HepG2 (cell line): ENCODE measurements at regions not wholly inside any gene's neighbourhood (a gene's known extent, or its start where the extent isn't known, plus 50 kb on each side); places are given as distances from the start of the nearest gene placed in this dataset.

ENCODE experiments used
- ATAC-seq: fragments of 200-7000 bp; cut with Tn5 transposase; 3 replicates; pipeline ENCODE4 v1.9.1; 2020; ENCODE audit warnings: mild to moderate bottlenecking, moderate library complexity
- BruUV-seq: library from RNA; stranded (reverse); fragments of 400-500 nt; replicated peaks from 2 replicates; lab custom pipeline; 2021; lab: Mats Ljungman, UMichigan
- CTCF ChIA-PET: fragments of 300-600 bp; formaldehyde crosslinking; extraction: SDS; loops from one replicate; lab custom pipeline; 2021; ENCODE audit warnings: low total read pairs, inconsistent platforms, low intra/inter-chr PET ratio; lab: Yijun Ruan, JAX
- POLR2A ChIA-PET: fragments of 350-600 bp; sonication (Branson Sonifier 250); formaldehyde crosslinking; loops from one replicate; lab custom pipeline; 2020; ENCODE audit warnings: antibody characterized with exemption, inconsistent platforms; lab: Yijun Ruan, JAX
- DNase-seq: peaks from one replicate; pipeline ENCODE4 v3.0.0-alpha.2; 2015; ENCODE audit warnings: low spot score
- FAIRE-seq: peaks from 3 replicates; lab custom pipeline; 2011; peaks lifted over from hg19 to GRCh38; lab: Jason Lieb, UNC
- H2AFZ ChIP-seq: one replicate; pipeline ENCODE4 v1.6.1; 2011; ENCODE audit warnings: low read length, inconsistent platforms
- H3K27ac ChIP-seq: fragments of 300-600 bp; 3 replicates; pipeline ENCODE4 v1.8.0; 2011; ENCODE audit warnings: mixed run types, mild to moderate bottlenecking, mixed read lengths, low read length, inconsistent platforms; ENCODE audit not compliant: insufficient read depth; ENCODE audit errors: extremely low read length
- H3K27me3 ChIP-seq, 2 experiments: fragments of 200-600 bp in 1 of 2; 2 replicates in 1 of 2; 3 replicates in 1 of 2; pipeline versions ENCODE4 v1.6.0 to v1.8.0; 2011; ENCODE audit warnings: low read length in 2 of 2, mild to moderate bottlenecking in 2 of 2, moderate library complexity in 2 of 2, inconsistent platforms in 1 of 2; ENCODE audit not compliant: insufficient read depth in 2 of 2, control insufficient read depth in 1 of 2
- H3K36me3 ChIP-seq, 2 experiments: fragments of 200-600 bp in 1 of 2; replicated peaks in 1 of 2; 2 replicates in 1 of 2; 3 replicates in 1 of 2; pipeline versions ENCODE4 v1.5.1 to v1.8.0; 2011; ENCODE audit warnings: low read length in 2 of 2, inconsistent platforms in 1 of 2; ENCODE audit not compliant: insufficient read depth in 2 of 2, control insufficient read depth in 1 of 2
- H3K4me1 ChIP-seq: 2 replicates; pipeline ENCODE4 v1.5.1; 2012; ENCODE audit warnings: low read length, inconsistent platforms; ENCODE audit not compliant: insufficient read depth
- H3K4me2 ChIP-seq: 2 replicates; pipeline ENCODE4 v1.6.0; 2011; ENCODE audit warnings: low read depth, low read length, inconsistent platforms
- H3K4me3 ChIP-seq, 3 experiments: fragments of 200-600 bp in 1 of 3; sonication (generic), shearing (Covaris generic) in 1 of 3; replicated peaks in 1 of 3; 2 replicates each; pipeline ENCODE4 v1.5.1; 2011 to 2016; ENCODE audit warnings: low read length in 3 of 3, inconsistent platforms in 2 of 3, low read depth in 2 of 3, mild to moderate bottlenecking in 2 of 3, control low read depth in 1 of 3, mixed read lengths in 1 of 3; ENCODE audit not compliant: insufficient read depth in 1 of 3
- H3K79me2 ChIP-seq: one replicate; pipeline ENCODE4 v1.6.1; 2011; ENCODE audit warnings: low read length, inconsistent platforms; ENCODE audit not compliant: insufficient read depth
- H3K9ac ChIP-seq: 2 replicates; pipeline ENCODE4 v1.6.0; 2011; ENCODE audit warnings: mild to moderate bottlenecking, low read depth, low read length, inconsistent platforms; ENCODE audit not compliant: insufficient read depth
- H3K9me3 ChIP-seq: 2 replicates; pipeline ENCODE4 v1.5.1; 2012; ENCODE audit warnings: mild to moderate bottlenecking, low read length
- H4K20me1 ChIP-seq: 2 replicates; pipeline ENCODE4 v1.6.0; 2011; ENCODE audit warnings: inconsistent platforms, mild to moderate bottlenecking, low read length, moderate library complexity; ENCODE audit not compliant: insufficient read depth
- FOXP4 ChIP-seq: sonication (generic); formaldehyde crosslinking; IDR thresholded peaks from 2 replicates; pipeline ENCODE4 v1.4.0; 2020; ENCODE audit warnings: missing genetic modification reagents
- JDP2 ChIP-seq: sonication (generic); formaldehyde crosslinking; IDR thresholded peaks from 2 replicates; pipeline ENCODE4 v1.8.1; 2022; ENCODE audit warnings: missing genetic modification reagents, borderline replicate concordance
- KLF12 ChIP-seq: sonication (generic); formaldehyde crosslinking; IDR thresholded peaks from 2 replicates; pipeline ENCODE4 v1.4.0; 2020; ENCODE audit warnings: missing genetic modification reagents, borderline replicate concordance
- MED13 ChIP-seq: sonication (generic); formaldehyde crosslinking; IDR thresholded peaks from 2 replicates; pipeline ENCODE4 v1.5.0; 2020; ENCODE audit warnings: missing genetic modification reagents
- MNT ChIP-seq: fragments of 450-650 bp; IDR thresholded peaks from 2 replicates; pipeline ENCODE4 v1.6.1; 2016
- NFKB2 ChIP-seq: sonication (generic); formaldehyde crosslinking; IDR thresholded peaks from 2 replicates; pipeline ENCODE4 v1.4.0; 2020; ENCODE audit warnings: missing genetic modification reagents, borderline replicate concordance
- NFYC ChIP-seq: IDR thresholded peaks from 2 replicates; pipeline ENCODE4 v1.6.1; 2016; ENCODE audit warnings: missing genetic modification reagents, missing compliant biosample characterization
- NR2F6 ChIP-seq, 2 experiments: IDR thresholded peaks; 2 replicates each; pipeline ENCODE4 v1.6.1; 2016; ENCODE audit warnings: antibody characterized with exemption in 1 of 2, mild to moderate bottlenecking in 1 of 2
- PAXIP1 ChIP-seq: sonication (generic); formaldehyde crosslinking; conservative IDR thresholded peaks from 2 replicates; pipeline ENCODE4 v1.4.0; 2020; ENCODE audit warnings: mild to moderate bottlenecking, missing genetic modification reagents, moderate library complexity
- RBAK ChIP-seq: sonication (generic); formaldehyde crosslinking; IDR thresholded peaks from 2 replicates; pipeline ENCODE4 v1.5.1; 2020; ENCODE audit warnings: mild to moderate bottlenecking, missing genetic modification reagents
- RBFOX2 ChIP-seq: fragments of 200-400 bp; formaldehyde crosslinking; IDR thresholded peaks from 2 replicates; pipeline ENCODE4 v1.6.1; 2017; ENCODE audit warnings: low read depth, mild to moderate bottlenecking, low read length
- ZFP37 ChIP-seq: sonication (generic); formaldehyde crosslinking; IDR thresholded peaks from 2 replicates; pipeline ENCODE4 v1.4.0; 2020; ENCODE audit warnings: missing genetic modification reagents, borderline replicate concordance
- ZNF276 ChIP-seq: sonication (generic); formaldehyde crosslinking; IDR thresholded peaks from 2 replicates; pipeline ENCODE4 v1.4.0; 2020; ENCODE audit warnings: mild to moderate bottlenecking, low read depth, missing genetic modification reagents
- ZNF644 ChIP-seq: IDR thresholded peaks from 2 replicates; pipeline ENCODE4 v1.6.1; 2016; ENCODE audit warnings: low read depth
- WGBS: methylation state at CpG from one replicate; pipeline ENCODE4 v1.1.6; 2017; ENCODE audit warnings: low lambda C conversion rate; 5-methylcytosine and 5-hydroxymethylcytosine counted together
- in situ Hi-C: cut with HindIII; loops from 2 replicates; pipeline ENCODE4 v1.10.0; 2017; ENCODE audit warnings: low pct_unique_long_range_greater_than_20kb; ENCODE audit not compliant: extremely low pct_ligation_motif_present
- intact Hi-C: fragments of 100-400 bp; cut with micrococcal nuclease; formaldehyde crosslinking; loops from one replicate; pipeline ENCODE4 v1.10.0; 2022; ENCODE audit not compliant: unreplicated experiment

GRCh38 chr17:12457493-12457892 lies 208.2 kb upstream of the MYOCD start:
- TF ChIP-seq MNT (no peak), PAXIP1 (no peak), RBFOX2 (no peak), KLF12 (CRISPR knock-in tag) (no peak), RBAK (no peak), FOXP4 (CRISPR knock-in tag) (no peak), NFYC (CRISPR knock-in tag) (no peak), NFKB2 (CRISPR knock-in tag) (no peak), ZNF644 (CRISPR knock-in tag) (no peak), MED13 (no peak), ZNF276 (CRISPR knock-in tag) (no peak), ZFP37 (CRISPR knock-in tag) (no peak), JDP2 (CRISPR knock-in tag) (no peak), NR2F6 (IDR thresholded peaks at IDR 0.05) (no peak), NR2F6 (CRISPR knock-in tag; IDR thresholded peaks at IDR 0.05) (no peak)
- Histone ChIP-seq H3K4me2 (no peak overlapping the region), H3K79me2 (no peaks in the 10 kb centered on the region), H3K9me3 (peaks cover 15% of the 10 kb centered on the region; the same call in 1 of the 2 replicates), H3K27me3 (no peaks in the 10 kb centered on the region), H3K4me1 (no peaks in the 10 kb centered on the region), H3K4me3 (no peak overlapping the region), H3K9ac (no peak overlapping the region), H2AFZ (no peak overlapping the region), H4K20me1 (no peaks in the 10 kb centered on the region), H3K27ac (no peak overlapping the region), H3K36me3 (no peaks in the 10 kb centered on the region)
- WGBS: 0% methylated on average over 1 of the region's 1 CpG
- CTCF ChIA-PET: no interaction called here
- intact Hi-C loops (no loop called here), in situ Hi-C loops (no loop called here)
- ATAC-seq (no peak), DNase-seq (no peak), FAIRE-seq (no peak)
- BruUV-seq: no TSS peak
- POLR2A ChIA-PET: no interaction called here
